ENCODE measurements at regions not wholly inside any gene's neighbourhood (a gene's known extent, or its start where the extent isn't known, plus 50 kb on each side); places are given as distances from the start of the nearest gene placed in this dataset.
"Not testable (repeated sequence)": the region's sequence is repeated elsewhere in the genome, so short reads cannot be mapped to it uniquely, and the experiment has no call there.

GRCh38 chr4:71841336-71841735 lies 57.5 kb upstream of the GC start:
- DNase-seq, result no peak

DNA sequence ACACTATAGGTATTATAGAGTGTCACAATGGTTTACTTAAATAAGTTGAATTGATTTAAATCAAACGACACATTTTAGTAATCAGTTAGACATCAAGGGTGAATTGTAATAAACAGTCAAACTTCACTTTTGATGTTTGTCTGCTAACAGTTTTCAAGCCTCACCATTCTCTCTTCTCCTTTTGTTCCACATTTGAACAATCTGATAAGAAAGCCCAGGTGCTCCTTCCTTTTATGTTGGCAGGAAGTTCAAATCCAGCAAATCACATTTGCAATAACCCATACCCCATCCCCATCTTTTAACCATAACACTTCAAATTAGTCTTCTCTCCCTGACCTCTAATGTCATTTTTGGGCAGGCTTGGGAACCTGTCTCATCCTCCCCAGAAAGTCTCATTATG lies 63.4 kb upstream of the GC start:
- no peak for DNase-seq

- DNase-seq, result no peak
These were observed 72.1 kb upstream of the GC start for GRCh38 chr4:71855944-71856343.

DNA sequence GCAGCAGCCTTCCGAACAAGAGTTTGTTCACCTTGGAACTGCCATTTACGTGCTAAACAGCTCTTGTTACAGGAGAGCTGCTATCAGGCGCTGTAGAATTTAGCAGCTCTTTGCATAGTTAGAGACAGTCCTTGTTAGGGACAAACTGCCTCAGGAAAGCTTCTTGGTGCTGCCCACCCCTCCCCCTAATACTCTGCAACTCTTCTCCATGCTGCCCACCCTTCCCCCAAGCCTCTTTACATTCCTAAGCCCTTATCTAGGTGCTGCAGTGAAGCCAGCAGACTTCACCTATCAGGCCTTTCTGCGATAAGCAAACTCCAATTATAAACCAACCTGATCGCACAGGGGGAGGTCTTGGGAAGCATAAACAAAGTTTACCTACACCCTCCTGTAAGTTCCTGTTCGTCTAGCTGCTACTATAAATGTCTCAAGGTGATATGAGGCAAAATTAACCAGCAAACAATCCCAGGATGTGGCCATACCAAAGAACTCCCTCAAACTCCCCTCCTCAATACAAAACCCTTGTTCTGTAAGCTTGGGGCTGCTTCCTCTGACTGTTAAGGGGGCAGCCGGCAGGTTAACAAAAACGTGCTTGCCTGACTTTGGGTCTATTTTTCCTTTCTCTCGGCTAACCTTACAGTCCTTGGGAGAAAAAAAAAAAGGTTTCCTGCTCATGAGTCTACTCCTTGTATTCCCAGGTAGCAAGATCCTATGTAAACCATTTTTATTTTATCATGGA lies 74.0 kb upstream of the GC start:
- peak; percentile 37 for DNase-seq

DNA sequence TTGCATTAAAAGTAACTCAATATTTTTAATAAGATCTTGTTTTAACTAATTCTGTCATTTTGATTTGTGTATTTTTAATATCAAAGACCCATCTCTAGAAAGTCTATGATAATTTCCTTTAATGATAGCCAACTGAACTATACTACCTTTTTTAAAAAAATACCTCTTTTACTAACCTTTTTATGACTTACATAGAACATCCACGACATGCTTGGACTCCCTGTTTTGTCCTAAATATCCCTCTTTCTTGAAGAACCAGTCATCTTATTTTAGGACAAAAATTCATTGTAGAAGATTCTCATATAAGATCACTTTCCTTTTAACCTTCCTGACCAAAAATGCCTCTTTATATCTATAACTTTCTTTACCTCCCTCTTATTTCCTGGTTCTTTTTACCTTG lies 76.8 kb upstream of the GC start:
- DNase-seq, result no peak

DNA sequence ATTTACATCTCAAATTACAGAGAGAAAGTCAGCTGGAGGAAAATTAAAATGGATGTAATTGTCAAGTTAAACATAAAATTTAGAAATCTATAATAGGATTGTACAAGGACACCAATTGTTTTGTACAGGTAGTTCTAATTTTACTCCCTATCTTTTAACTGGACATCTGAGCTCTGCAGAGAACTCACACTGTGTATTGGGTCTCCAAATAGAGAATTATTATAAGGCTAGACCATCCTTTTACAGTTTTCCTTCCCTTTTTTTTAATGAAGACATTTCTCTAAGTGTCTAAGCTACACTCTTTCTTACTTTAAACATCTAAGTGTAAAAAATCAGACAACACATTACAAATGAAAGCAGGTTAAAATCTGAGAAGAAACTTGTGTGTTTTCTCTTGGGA lies 78.4 kb upstream of the GC start:
- DNase-seq, result no peak

DNA sequence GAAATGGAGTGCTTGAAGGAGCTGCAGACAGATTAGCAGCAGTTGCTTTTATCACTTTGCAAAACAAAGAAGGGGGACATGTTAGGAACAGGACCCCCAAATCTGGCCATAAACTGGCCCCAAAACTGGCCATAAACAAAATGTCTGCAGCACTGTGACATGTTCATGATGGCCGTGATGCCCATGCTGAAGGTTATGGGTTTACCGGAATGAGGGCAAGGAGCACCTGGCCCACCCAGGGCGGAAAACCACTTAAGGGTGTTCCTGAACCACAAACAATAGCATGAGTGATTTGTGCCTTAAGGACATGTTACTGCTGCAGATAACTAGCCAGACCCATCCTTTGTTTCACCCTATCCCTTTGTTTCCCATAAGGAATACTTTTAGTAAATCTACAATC lies 79.6 kb upstream of the GC start:
- no peak for DNase-seq

DNA sequence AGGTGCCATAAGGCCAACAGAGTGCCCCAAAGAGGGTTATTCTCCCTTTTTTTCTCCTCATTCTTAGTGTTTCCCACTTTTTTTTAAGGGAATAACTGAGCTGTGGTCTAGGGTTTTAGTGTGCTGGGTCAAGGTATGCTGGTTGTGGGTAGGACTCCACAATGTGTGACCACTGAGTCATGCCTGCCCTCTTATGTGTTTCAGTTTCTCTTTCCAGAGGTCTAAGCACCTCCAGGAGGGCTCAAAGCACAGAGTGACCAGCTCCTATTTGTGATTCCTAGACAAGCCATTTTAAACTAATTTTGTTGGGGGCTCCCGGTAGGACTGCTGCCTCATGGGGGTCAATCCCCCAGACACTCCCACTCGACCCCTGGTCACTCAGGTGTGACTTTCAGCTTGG lies 80.5 kb upstream of the GC start:
- DNase-seq, result no peak

DNA sequence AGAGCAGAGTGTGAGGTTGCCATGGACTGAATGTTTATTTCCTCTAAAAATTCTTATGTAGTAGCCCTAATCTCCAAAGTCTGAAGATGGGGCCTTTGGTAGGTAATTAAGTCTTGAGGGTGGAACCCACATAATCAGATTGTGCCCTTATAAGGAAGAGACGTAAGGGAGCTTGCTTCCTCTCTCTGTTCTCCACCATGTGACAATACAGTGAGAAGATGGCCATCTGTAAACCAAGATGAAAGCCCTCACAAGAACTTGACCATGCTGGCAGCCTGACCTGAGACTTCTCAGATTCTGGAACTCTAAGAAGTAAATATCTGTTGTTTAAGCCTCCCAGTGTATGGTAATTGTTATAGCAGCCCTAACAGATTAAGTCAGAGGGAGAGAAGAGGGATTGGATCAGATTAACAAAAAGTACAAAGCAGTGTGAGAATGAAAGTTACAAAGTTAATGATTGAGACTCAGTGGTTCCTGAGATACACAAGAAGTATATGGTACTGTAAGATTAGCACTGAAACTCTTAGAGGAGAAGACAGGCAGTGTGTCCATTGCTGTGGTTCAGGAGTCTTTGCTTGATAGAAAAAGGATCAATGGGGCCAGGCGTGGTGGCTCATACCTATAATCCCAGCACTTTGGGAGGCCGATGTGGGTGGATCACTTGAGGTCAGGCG lies 82.5 kb upstream of the GC start:
- no peak for DNase-seq

DNA sequence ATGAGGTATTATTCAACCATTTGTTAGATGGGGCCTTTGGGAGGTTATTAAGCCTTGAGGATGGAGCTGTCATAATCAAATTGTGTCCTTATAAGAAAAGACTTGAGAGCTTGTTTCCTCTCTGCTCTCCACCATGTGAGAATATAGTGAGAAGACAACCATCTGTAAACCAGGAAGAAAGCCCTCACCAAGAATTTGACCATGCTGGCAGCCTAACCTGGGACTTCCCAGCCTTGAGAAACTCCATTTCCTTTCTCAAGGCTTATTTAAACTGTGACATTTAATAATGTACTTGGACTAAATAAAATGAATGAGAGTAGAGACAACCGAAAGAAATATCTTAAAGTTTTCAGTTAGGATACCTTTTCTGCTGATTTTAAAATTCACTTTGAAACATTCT lies 83.7 kb upstream of the GC start:
- DNase-seq, result no peak

DNA sequence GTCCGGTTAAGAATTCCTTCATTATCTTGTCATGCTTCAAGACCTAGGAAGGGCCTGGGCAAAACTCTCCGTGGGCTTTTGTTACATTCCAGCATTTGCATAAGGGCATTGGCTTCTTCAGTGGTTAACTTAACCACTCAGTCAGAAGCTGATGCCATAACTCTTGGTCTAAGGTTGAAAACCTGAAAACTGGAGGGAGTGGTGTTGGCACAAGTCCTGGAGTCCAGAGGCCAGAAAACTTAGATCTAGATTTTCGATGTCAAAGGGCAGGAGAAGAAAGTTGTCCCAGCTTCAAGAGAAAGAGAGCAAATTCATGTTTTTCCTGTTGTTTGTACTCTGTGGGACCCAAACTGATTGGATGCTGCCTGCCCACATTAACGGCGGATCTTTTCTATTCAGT lies 86.6 kb upstream of the GC start:
- no peak for DNase-seq

DNA sequence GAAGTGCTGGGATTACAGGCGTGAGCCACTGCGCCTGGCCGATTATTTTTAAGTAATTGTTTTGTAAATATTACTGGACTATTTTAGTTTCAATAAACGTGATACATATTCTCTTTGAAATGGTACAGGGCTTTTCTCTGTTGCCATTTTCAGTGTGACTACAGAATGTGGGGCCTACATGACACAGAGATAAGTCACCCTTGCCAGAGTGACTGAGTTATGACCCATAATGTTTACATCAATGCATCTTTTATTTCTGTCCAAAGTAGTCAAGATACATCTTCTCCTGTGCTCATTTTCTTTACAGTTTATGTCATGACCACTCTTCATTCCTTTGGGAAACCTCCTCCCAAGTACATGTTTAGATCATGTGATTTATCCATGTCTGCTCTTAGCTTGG lies 88.3 kb upstream of the GC start:
- no peak for DNase-seq

DNA sequence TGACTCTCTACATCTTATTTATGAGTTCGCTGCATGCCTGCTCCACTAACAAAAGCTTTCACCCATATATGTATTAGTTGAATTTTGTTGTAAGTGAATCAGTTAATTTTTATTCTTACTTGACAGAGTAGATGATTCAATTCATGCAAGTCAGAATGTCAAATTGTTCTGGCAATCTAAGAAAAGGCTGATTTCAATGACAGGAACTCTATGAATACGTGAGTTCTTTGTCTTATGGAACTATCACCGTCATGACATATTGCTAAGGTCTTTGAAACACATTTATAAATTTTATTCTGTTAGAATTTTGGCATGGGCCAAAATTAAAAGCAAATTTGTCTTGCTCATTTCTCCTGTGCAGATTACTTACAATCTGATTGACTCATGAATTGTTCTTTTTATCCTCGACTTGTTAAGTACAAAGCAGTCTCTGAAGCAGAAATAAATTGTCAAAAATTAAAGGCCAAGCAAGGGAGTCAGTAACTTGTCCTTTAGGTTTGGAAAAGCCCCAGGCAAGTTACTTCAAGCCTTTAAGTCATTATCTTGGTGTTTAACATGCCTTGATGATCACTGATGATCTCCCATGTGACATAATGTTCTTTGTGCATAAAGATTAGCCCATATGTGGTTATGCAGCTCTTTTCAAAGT lies 89.0 kb upstream of the GC start:
- DNase-seq, result no peak

GRCh38 chr4:71878376-71878775 lies 94.5 kb upstream of the GC start:
- no peak for DNase-seq

- no peak for DNase-seq
These were observed 98.4 kb upstream of the GC start for GRCh38 chr4:71882113-71882841.

- not testable (repeated sequence) for DNase-seq
These were observed 116.5 kb upstream of the GC start for GRCh38 chr4:71900366-71900765.

- not testable (repeated sequence) for DNase-seq
These were observed 121.7 kb upstream of the GC start for GRCh38 chr4:71905594-71905993.

DNA sequence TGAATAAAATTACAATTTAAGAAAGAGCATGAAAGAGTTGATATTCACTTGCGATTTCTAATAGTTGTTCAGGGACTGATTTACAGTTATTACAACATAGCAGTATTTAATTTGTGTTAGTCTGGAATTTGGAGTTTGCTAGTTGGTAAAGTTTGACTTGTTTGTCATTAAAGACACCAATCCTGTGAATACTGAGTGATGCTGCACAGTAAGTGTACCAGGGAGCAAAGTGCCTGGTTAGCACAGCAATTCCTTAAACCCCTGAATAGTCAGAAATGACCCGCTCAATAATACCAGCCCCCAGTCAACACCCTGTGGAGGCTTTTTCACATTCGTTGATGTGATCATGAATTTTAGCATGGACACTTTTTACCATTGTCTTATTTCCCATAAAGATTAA lies 122.2 kb upstream of the GC start:
- no peak for DNase-seq

GRCh38 chr4:71907071-71907470 lies 123.2 kb upstream of the GC start:
- DNase-seq, result no peak

GRCh38 chr4:71907782-71908181 lies 123.9 kb upstream of the GC start:
- DNase-seq, result no peak

GRCh38 chr4:71913275-71913674 lies 118.5 kb upstream of the NPFFR2 start:
- DNase-seq, result no peak

GRCh38 chr4:71923070-71923469 lies 108.7 kb upstream of the NPFFR2 start:
- no peak for DNase-seq

DNA sequence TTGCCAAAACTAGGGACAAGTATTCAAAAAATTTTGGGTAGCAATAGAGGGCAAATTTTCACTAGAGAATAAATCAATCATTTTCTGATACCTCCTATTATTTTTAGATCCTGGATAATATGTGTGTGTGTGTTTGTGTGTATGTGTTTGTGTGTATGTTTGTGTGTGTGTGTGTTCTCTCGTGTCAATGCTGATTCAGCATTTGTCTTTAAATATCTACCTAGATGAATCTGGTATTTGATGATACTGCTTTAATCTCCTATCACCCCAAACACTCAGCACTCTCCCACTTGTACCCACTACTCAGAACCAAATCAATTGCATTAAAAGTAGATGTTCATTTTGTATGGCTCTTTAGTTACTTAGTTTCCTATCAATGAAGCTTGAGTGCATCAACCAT lies 101.3 kb upstream of the NPFFR2 start:
- no peak for DNase-seq

GRCh38 chr4:71932941-71933340 lies 98.9 kb upstream of the NPFFR2 start:
- no peak for DNase-seq

All from hematopoietic multipotent progenitor cell treated with erythropoietin and hydrocortisone succinate and interleukin-3 and kit ligand, for 8 days (in vitro differentiated cells).